Colonic mucosa (tissue), 4 donors: ENCODE measurements at regions not wholly inside any gene's neighbourhood (a gene's known extent, or its start where the extent isn't known, plus 50 kb on each side); places are given as distances from the start of the nearest gene placed in this dataset.

Source experiments
- DNase-seq: peaks from one replicate; pipeline ENCODE4 v3.0.0-alpha.2; 2020
- H3K27ac ChIP-seq: fragments of 200-600 bp; one replicate; pipeline ENCODE4 v1.8.0; 2021
- H3K27me3 ChIP-seq: fragments of 200-600 bp; one replicate; pipeline ENCODE4 v1.8.0; 2021
- H3K36me3 ChIP-seq: fragments of 200-600 bp; one replicate; pipeline ENCODE4 v1.8.0; 2021
- H3K4me1 ChIP-seq: fragments of 200-600 bp; one replicate; pipeline ENCODE4 v1.8.0; 2021; ENCODE audit warnings: mild to moderate bottlenecking
- H3K4me3 ChIP-seq: fragments of 200-600 bp; one replicate; pipeline ENCODE4 v1.8.0; 2021
- H3K9ac ChIP-seq, 2 donors: one replicate each; pipeline ENCODE4 v1.7.0; 2013; ENCODE audit warnings: control low read depth in 2 of 2, low read depth in 2 of 2, low read length in 2 of 2
- H3K9me3 ChIP-seq: fragments of 200-600 bp; one replicate; pipeline ENCODE4 v1.8.0; 2021
- intact Hi-C: fragments of 100-400 bp; cut with DNase I; formaldehyde crosslinking; loops from one replicate; pipeline ENCODE4 v1.14.1; 2022
- TF ChIP-seq, protein P1 (sequence below): fragments of 200-600 bp; IDR thresholded peaks from one replicate; pipeline ENCODE4 v1.8.0; 2022; ENCODE audit warnings: antibody characterized with exemption, mild to moderate bottlenecking
- donor health status: healthy.
- donor health status: DM: no; HTN: no; CAD: no.
- donor health status: DM: no; HTN: no; CAD: no.

DNA sequence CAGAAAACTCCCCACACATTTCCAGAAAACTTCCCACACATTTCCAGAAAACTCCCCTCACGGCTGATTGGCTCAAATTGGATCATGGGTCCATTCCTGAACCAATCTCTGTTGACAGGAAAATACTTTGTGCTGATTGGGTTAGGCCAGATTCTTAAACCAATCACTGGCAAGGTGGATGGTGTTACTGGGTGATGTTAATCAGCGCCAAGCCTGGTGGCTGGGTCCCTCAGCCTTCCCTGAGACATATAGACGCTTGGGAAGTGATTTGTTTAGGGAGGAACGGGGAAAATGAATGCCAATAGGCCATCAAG lies 199.4 kb upstream of the UBE2E2 start:
- TF ChIP-seq, protein P1, sequence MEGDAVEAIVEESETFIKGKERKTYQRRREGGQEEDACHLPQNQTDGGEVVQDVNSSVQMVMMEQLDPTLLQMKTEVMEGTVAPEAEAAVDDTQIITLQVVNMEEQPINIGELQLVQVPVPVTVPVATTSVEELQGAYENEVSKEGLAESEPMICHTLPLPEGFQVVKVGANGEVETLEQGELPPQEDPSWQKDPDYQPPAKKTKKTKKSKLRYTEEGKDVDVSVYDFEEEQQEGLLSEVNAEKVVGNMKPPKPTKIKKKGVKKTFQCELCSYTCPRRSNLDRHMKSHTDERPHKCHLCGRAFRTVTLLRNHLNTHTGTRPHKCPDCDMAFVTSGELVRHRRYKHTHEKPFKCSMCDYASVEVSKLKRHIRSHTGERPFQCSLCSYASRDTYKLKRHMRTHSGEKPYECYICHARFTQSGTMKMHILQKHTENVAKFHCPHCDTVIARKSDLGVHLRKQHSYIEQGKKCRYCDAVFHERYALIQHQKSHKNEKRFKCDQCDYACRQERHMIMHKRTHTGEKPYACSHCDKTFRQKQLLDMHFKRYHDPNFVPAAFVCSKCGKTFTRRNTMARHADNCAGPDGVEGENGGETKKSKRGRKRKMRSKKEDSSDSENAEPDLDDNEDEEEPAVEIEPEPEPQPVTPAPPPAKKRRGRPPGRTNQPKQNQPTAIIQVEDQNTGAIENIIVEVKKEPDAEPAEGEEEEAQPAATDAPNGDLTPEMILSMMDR = no peak
- Histone ChIP-seq H3K27ac (no peak overlapping the region), H3K27me3 (no peaks in the 10 kb centered on the region), H3K36me3 (no peaks in the 10 kb centered on the region), H3K4me1 (peaks cover 4% of the 10 kb centered on the region), H3K9ac (no peak overlapping the region), H3K4me3 (no peak overlapping the region), H3K9me3 (no peaks in the 10 kb centered on the region)
- DNase-seq = no peak
- intact Hi-C loops = no loop called here

DNA sequence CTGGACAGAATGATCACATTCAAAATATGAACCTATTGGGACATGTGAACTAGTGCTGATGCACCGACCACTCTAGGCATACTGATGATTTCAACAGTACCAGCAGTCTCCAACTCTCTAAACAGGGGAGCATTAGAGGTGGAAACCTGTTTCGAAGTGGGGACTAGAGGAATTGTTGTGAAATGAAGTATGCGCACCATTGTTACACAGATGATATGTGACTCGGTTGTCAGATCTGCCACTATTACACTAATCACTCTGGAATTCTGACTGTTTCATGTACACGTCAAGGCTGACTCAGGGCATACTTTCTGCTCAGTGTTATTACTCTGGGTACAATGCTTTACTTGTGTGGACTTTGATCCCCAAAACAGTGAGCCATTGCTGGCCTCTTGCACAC lies 198.2 kb upstream of the UBE2E2 start:
- Histone ChIP-seq H3K36me3 (no peaks in the 10 kb centered on the region), H3K9me3 (no peaks in the 10 kb centered on the region)
- DNase-seq = no peak

DNA sequence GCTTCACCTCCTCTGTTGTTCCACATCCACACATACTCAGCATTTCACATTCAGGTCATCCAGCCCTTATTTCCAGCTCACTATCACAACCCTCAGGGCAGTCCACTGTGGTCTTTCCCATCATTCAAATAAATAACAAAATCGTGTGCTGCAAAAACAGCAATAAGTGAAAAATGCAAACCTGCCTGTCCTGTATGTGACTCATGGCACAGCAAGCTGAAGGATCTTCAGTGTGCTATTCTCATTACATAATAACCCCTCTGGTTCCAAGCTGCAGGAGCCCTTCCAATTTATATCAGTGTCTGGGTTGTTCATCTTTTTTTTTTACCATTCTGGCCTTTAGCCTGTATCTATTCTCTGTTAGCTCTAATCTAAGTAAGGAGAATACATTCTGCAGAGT lies 185.3 kb upstream of the UBE2E2 start:
- no peaks in the 10 kb centered on the region for H3K27me3 ChIP-seq
- no peaks in the 10 kb centered on the region for H3K4me1 ChIP-seq
- intact Hi-C loops = no loop called here
- H3K27ac ChIP-seq = no peak overlapping the region
- DNase-seq = no peak
- no peak overlapping the region for H3K9ac ChIP-seq
- TF ChIP-seq, protein P1 = no peak
- H3K4me3 ChIP-seq = no peak overlapping the region
- no peaks in the 10 kb centered on the region for H3K9me3 ChIP-seq
- H3K36me3 ChIP-seq = no peaks in the 10 kb centered on the region

More for the DNA sequence above, 198.2 kb upstream of the UBE2E2 start:
- H3K27ac ChIP-seq = no peak overlapping the region
- H3K4me1 ChIP-seq = peaks cover 4% of the 10 kb centered on the region
- no peak overlapping the region for H3K9ac ChIP-seq
- TF ChIP-seq, protein P1 = no peak
- intact Hi-C loops = no loop called here
- no peaks in the 10 kb centered on the region for H3K27me3 ChIP-seq
- H3K4me3 ChIP-seq = no peak overlapping the region

DNA sequence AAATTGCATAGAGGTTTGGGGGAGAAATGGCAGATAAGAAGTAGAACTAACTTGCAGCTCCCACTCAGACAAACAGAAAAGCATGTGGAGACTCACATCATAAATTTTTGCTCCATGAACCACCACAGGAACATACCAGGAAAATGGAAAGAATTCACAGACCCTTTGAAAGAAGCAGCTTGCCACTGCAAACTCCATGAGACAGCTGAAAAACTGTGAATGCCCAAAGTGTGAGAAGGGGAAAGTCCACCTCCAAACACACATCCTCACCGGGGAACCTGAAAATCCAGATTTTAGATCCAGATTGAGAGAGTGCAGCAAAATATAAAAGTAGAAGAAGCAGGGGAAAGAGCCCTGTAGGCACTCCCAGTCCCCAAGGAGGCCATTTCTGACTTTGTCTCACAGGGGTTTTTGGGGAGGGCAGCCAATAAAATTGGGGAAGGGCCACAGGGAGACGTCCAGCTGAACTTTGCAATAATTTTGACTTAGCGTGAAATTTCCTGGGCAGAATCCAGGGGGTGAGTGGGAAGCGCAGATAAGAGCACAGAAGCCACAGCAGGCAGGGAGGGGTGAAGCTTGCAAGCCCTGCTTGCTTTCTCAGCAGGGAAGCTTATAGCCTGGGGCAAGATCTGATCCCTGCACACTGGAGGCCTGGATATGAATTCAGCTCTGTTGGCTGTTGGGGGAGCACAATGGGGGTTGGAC lies 183.4 kb upstream of the UBE2E2 start:
- Histone ChIP-seq H3K27ac (no peak overlapping the region), H3K4me1 (no peaks in the 10 kb centered on the region), H3K36me3 (no peaks in the 10 kb centered on the region), H3K4me3 (no peak overlapping the region), H3K27me3 (no peaks in the 10 kb centered on the region), H3K9me3 (no peaks in the 10 kb centered on the region), H3K9ac (no peak overlapping the region)
- DNase-seq = no peak
- intact Hi-C loops = no loop called here
- TF ChIP-seq, protein P1 = no peak

DNA sequence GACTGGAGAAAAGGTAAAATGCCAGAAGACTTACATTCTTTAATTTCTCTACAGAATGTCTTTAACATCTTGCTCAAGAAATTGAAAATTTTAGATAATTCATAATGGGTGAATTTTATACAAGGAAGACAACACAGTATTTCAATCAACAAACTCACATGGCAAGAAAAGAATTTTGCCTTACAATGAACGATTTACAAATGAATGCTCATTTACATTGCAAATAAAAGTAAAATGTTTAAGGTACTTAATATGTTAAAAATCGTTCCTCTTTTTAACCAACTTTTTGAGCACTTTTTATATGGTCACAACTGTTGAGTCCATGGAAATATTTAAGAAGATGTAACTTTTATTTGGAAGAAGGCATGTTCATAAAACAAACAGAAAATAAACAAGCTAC lies 174.8 kb upstream of the UBE2E2 start:
- H3K9ac ChIP-seq = no peak overlapping the region
- intact Hi-C loops = no loop called here

More for the DNA sequence above, 174.8 kb upstream of the UBE2E2 start:
- no peak overlapping the region for H3K27ac ChIP-seq
- DNase-seq = no peak
- no peaks in the 10 kb centered on the region for H3K36me3 ChIP-seq
- TF ChIP-seq, protein P1 = no peak
- no peak overlapping the region for H3K4me3 ChIP-seq
- H3K27me3 ChIP-seq = no peaks in the 10 kb centered on the region
- H3K9me3 ChIP-seq = no peaks in the 10 kb centered on the region
- H3K4me1 ChIP-seq = no peaks in the 10 kb centered on the region
